ENCODE measurements at regions not wholly inside any gene's neighbourhood (a gene's known extent, or its start where the extent isn't known, plus 50 kb on each side); places are given as distances from the start of the nearest gene placed in this dataset.

GRCh38 chr14:98555440-98555839 is 716.6 kb downstream of the BCL11B start:
- TF ChIP-seq, protein P1, sequence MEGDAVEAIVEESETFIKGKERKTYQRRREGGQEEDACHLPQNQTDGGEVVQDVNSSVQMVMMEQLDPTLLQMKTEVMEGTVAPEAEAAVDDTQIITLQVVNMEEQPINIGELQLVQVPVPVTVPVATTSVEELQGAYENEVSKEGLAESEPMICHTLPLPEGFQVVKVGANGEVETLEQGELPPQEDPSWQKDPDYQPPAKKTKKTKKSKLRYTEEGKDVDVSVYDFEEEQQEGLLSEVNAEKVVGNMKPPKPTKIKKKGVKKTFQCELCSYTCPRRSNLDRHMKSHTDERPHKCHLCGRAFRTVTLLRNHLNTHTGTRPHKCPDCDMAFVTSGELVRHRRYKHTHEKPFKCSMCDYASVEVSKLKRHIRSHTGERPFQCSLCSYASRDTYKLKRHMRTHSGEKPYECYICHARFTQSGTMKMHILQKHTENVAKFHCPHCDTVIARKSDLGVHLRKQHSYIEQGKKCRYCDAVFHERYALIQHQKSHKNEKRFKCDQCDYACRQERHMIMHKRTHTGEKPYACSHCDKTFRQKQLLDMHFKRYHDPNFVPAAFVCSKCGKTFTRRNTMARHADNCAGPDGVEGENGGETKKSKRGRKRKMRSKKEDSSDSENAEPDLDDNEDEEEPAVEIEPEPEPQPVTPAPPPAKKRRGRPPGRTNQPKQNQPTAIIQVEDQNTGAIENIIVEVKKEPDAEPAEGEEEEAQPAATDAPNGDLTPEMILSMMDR (IDR thresholded peaks at IDR 0.05; ENCODE audit: insufficient read depth, low read length): no peak
- no peak for TF ChIP-seq POLR2AphosphoS5 (IDR thresholded peaks at IDR 0.05; ENCODE audit: low read depth)
- TF ChIP-seq, protein P2, sequence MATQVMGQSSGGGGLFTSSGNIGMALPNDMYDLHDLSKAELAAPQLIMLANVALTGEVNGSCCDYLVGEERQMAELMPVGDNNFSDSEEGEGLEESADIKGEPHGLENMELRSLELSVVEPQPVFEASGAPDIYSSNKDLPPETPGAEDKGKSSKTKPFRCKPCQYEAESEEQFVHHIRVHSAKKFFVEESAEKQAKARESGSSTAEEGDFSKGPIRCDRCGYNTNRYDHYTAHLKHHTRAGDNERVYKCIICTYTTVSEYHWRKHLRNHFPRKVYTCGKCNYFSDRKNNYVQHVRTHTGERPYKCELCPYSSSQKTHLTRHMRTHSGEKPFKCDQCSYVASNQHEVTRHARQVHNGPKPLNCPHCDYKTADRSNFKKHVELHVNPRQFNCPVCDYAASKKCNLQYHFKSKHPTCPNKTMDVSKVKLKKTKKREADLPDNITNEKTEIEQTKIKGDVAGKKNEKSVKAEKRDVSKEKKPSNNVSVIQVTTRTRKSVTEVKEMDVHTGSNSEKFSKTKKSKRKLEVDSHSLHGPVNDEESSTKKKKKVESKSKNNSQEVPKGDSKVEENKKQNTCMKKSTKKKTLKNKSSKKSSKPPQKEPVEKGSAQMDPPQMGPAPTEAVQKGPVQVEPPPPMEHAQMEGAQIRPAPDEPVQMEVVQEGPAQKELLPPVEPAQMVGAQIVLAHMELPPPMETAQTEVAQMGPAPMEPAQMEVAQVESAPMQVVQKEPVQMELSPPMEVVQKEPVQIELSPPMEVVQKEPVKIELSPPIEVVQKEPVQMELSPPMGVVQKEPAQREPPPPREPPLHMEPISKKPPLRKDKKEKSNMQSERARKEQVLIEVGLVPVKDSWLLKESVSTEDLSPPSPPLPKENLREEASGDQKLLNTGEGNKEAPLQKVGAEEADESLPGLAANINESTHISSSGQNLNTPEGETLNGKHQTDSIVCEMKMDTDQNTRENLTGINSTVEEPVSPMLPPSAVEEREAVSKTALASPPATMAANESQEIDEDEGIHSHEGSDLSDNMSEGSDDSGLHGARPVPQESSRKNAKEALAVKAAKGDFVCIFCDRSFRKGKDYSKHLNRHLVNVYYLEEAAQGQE (IDR thresholded peaks at IDR 0.05; ENCODE audit: insufficient replicate concordance, low read depth): no peak
